ENCODE measurements at regions not wholly inside any gene's neighbourhood (a gene's known extent, or its start where the extent isn't known, plus 50 kb on each side); places are given as distances from the start of the nearest gene placed in this dataset.
A peak's percentile ranks its signal among the peaks of the same experiment; 100 is the strongest.

GRCh38 chr5:163773226-163773625 lies 267.8 kb downstream of the MAT2B start:
- H3K27me3 ChIP-seq = peaks cover 10% of the 10 kb centered on the region
- H3K9me3 ChIP-seq = no peaks in the 10 kb centered on the region
- DNase-seq = no peak
- H3K36me3 ChIP-seq = no peaks in the 10 kb centered on the region
- TF ChIP-seq CTCF (IDR thresholded peaks at IDR 0.05; ENCODE audit: low read depth, low read length) = no peak
- H3K4me1 ChIP-seq = no peaks in the 10 kb centered on the region
- H3K4me3 ChIP-seq (ENCODE audit: low read depth, low read length) = no peak overlapping the region

- TF ChIP-seq CTCF (IDR thresholded peaks at IDR 0.05; ENCODE audit: low read depth, low read length) = no peak
- Histone ChIP-seq H3K9me3 (no peaks in the 10 kb centered on the region), H3K27me3 (no peaks in the 10 kb centered on the region), H3K4me1 (no peaks in the 10 kb centered on the region), H3K4me3 (ENCODE audit: low read depth, low read length) (no peak overlapping the region), H3K36me3 (no peaks in the 10 kb centered on the region)
- no peak for DNase-seq
Measured at GRCh38 chr5:163789870-163790269, 284.5 kb downstream of the MAT2B start.

GRCh38 chr5:163790497-163790896 lies 285.1 kb downstream of the MAT2B start:
- DNase-seq = no peak
- no peak for TF ChIP-seq CTCF (IDR thresholded peaks at IDR 0.05; ENCODE audit: low read depth, low read length)
- H3K4me1 ChIP-seq = no peaks in the 10 kb centered on the region
- no peak overlapping the region for H3K4me3 ChIP-seq (ENCODE audit: low read depth, low read length)
- no peaks in the 10 kb centered on the region for H3K27me3 ChIP-seq
- no peaks in the 10 kb centered on the region for H3K36me3 ChIP-seq
- H3K9me3 ChIP-seq = no peaks in the 10 kb centered on the region

- H3K9me3 ChIP-seq = no peaks in the 10 kb centered on the region
- H3K4me3 ChIP-seq (ENCODE audit: low read depth, low read length) = no peak overlapping the region
- TF ChIP-seq CTCF (IDR thresholded peaks at IDR 0.05; ENCODE audit: low read depth, low read length) = no peak
- no peak for DNase-seq
- H3K27me3 ChIP-seq = no peaks in the 10 kb centered on the region
- no peaks in the 10 kb centered on the region for H3K36me3 ChIP-seq
- no peaks in the 10 kb centered on the region for H3K4me1 ChIP-seq
Measured at GRCh38 chr5:163794993-163795392, 289.6 kb downstream of the MAT2B start.

- no peak for DNase-seq
- Histone ChIP-seq H3K27me3 (no peaks in the 10 kb centered on the region), H3K9me3 (no peaks in the 10 kb centered on the region), H3K36me3 (no peaks in the 10 kb centered on the region), H3K4me3 (ENCODE audit: low read depth, low read length) (no peak overlapping the region), H3K4me1 (peaks cover 5% of the 10 kb centered on the region; the same call in 1 of the 2 replicates)
- TF ChIP-seq CTCF (IDR thresholded peaks at IDR 0.05; ENCODE audit: low read depth, low read length) = no peak
Measured at GRCh38 chr5:163807781-163808180, 302.4 kb downstream of the MAT2B start.

GRCh38 chr5:163809473-163809872 lies 304.1 kb downstream of the MAT2B start:
- peaks cover 5% of the 10 kb centered on the region; the same call in 1 of the 2 replicates for H3K4me1 ChIP-seq
- no peaks in the 10 kb centered on the region for H3K9me3 ChIP-seq
- peak overlapping the region; percentile 11; the same call in 1 of the 2 replicates for H3K4me3 ChIP-seq (ENCODE audit: low read depth, low read length)
- peak; percentile 28 for DNase-seq
- peak; percentile 55 for TF ChIP-seq CTCF (IDR thresholded peaks at IDR 0.05; ENCODE audit: low read depth, low read length)
- H3K36me3 ChIP-seq = no peaks in the 10 kb centered on the region
- no peaks in the 10 kb centered on the region for H3K27me3 ChIP-seq

All from BE2C (cell line).